GM21723 (cell line): ENCODE measurements at regions not wholly inside any gene's neighbourhood (a gene's known extent, or its start where the extent isn't known, plus 50 kb on each side); places are given as distances from the start of the nearest gene placed in this dataset.
A peak's percentile ranks its signal among the peaks of the same experiment; 100 is the strongest.
"Not testable (repeated sequence)": the region's sequence is repeated elsewhere in the genome, so short reads cannot be mapped to it uniquely, and the experiment has no call there.

ENCODE experiments used
- ATAC-seq: cut with Tn5 transposase; IDR thresholded peaks from one replicate; pipeline ENCODE4 v1.9.1; 2021; ENCODE audit warnings: mild to moderate bottlenecking, moderate library complexity; ENCODE audit not compliant: unreplicated experiment

DNA sequence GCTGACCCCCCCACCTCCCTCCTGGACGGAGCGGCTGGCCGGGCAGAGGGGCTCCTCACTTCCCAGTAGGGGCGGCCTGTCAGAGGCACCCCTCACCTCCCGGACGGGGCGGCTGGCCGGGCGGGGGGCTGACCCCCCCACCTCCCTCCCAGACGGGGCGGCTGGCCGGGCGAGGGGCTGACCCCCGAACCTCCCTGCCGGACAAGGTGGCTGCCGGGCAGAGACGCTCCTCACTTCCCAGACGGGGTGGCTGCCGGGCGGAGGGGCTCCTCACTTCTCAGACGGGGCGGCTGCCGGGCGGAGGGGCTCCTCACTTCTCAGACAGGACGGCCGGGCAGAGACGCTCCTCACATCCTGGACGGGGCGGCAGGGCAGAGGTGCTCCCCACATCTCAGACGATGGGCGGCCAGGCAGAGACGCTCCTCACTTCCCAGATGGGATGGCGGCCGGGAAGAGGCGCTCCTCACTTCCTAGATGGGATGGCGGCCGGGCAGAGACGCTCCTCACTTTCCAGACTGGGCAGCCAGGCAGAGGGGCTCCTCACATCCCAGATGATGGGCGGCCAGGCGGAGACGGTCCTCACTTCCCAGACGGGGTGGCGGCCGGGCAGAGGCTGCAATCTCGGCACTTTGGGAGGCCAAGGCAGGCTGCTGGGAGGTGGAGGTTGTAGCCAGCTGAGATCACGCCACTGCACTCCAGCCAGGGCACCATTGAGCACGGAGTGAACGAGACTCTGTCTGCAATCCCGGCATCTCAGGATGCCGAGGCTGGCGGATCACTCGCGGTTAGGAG is 66.2 kb upstream of the PAPPA2 start:
- ATAC-seq, result not testable (repeated sequence)

DNA sequence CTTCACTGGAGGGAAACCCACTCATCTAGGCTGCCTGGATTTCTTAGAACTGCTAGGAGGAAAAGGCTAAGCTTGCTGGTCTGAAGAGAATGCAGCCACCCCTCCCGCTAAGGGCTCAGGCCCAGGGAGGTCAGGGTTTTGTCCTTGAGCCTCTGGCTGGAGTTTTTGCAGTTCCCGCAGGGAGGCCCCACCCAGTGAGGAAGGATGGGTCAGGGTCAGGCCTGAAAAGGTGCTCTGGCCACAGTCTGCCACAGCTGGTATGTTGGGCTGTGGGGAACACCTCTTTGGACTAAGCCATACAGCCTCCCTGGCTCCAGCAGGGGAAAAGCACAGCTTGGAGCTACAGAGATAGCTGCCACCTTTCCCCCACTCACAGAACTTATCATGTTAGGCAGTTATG is 71.4 kb upstream of the PAPPA2 start:
- ATAC-seq, result no peak

DNA sequence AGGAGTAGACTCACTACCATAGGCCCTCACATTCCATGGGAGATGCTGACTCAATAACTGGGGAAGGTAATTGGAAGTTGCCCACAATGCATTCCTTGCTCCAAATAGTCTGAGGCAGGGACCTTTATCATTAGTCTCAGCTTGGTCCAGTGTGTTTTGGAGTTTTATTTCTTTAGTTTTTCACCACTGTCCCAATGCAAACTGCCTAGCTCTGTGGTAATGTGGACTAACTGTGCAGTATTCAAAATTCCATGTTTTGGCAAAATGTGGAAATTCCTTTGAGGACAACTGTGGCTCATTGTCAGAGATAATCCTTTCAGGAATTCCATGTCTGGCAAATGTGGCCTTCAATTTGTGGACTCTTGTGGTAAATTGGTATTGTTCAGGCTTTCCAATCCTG is 78.1 kb upstream of the PAPPA2 start:
- ATAC-seq, result no peak

DNA sequence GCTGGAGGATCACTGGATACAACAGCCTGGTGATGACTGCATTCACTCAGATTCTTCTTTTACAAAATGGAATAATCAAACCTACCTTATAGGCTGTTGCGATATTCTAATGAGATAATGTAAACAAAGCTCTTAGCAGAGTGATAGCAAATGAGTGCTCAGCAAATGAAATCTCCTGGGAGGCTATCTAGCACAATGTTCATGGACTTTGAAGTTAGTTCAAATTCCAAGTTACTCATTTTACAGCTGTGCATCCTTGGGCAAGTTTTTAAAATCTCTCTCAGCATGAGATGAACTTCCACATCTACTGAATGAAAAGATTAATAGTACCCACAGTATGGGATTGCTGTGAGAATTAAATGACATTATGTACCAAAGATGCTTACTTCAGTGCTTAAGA is 80.8 kb upstream of the PAPPA2 start:
- ATAC-seq, result no peak

DNA sequence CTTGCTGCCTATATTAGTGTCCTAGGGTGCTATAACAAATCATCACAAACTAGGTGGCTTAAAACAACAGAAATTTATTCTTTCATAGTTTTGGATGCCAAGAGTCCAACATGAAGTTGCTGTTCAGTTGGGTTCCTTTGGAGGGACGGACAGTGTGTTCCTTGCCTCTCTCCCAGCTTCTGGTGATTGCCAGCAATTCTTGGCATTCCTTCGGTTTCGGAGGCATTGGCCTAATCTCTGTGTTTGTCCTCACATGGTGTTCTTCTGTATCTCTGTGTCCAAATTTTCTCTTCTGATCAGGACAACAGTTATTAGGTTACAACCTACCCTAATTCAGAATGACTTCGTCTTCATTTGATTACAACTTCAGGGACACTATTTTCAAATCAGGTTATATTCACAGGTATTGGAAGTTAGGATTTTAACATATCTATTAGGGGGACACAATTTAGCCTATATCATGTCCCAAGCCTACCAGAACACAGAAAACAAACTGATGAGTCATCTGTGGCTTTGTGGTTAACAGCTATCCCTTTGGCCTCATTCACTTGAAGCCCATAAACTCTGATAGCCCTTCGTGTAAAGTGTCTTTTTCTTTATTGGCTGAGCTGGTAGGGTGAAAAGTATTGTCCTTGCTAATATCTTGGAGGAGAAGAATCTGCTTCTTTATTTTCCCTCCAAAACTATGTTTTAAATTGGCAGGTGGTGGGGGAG is 83.2 kb upstream of the PAPPA2 start:
- no peak for ATAC-seq

DNA sequence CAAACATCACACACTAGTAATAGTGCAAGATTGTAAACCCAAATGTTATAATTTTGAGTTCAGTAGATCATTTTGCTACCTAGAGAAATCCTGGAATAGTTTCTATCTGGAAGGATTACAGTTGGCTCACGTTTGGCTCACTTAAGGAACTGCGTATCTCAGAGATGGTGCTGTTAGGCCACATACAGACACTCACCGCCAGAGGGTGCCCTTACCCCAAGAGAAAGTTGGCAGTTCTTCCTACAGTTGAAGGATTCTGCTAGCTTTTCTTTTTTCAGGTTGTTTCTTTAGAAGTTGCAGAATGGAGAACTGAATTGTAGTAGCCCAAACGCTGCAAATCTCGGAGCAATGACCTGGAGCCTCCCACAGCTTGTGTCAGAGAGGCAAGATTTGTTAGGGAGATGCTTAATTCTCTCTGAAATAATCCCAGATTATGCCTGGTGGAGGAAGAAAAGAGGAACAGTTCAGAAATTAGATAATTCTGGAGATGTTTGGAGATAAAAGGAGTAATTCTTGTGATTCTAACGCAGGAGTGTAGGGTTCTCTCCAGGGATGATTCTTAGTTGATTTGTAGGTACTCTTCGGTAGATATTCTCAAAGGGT is 87.9 kb upstream of the PAPPA2 start:
- ATAC-seq, result peak; percentile 88

DNA sequence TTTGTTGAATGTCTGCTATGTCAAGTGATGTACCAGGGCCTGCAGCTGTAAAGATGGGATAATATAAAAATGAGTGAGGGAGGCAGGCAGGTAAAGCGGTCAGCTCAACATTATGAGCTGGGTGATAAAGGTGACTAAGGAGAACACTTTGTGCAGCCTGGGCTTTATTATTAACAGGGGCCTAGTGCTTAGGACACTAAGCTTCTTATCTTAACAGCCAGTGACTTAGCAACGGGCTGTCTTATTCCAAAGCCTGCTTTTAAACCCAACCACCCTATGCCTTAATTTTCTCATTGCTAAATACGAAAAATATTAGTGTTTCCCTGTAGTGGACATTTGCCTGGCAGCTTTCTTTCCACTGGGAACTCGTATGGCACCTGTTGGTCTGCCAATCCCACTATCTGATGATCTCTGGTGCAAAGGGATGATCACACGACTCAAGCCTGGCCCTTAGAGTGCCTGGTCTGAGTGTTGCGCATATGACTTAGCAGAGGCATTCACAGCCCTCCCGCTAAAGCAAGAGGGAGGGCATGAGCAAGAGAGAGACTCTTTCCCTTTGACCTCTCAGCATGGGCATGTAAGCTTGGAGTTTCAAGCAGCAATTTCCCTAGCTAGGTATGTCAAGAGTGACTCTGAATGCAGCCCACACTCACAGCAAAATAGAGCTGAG is 98.6 kb upstream of the PAPPA2 start:
- no peak for ATAC-seq

DNA sequence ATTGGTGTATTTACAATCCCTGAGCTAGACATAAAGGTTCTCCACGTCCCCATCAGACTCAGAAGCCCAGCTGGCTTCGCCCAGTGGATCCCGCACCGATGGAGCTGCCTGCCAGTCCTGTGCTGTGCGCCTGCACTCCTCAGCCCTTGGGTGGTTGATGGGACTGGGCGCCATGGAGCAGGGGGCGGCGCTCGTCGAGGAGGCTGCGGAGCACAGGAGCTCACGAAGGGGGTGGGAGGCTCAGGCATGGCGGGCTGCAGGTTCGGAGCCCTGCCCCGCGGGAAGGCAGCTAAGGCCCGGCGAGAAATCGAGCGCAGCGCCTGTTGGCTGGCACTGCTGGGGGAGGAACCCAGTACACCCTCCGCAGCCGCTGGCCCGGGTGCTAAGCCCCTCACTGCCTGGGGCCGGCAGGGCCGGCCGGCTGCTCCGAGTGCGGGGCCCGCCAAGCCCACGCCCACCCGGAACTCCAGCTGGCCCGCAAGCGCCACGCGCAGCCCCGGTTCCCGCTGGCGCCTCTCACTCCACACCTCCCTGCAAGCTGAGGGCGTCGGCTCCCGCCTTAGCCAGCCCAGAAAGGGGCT is 113.8 kb upstream of the PAPPA2 start:
- not testable (repeated sequence) for ATAC-seq

DNA sequence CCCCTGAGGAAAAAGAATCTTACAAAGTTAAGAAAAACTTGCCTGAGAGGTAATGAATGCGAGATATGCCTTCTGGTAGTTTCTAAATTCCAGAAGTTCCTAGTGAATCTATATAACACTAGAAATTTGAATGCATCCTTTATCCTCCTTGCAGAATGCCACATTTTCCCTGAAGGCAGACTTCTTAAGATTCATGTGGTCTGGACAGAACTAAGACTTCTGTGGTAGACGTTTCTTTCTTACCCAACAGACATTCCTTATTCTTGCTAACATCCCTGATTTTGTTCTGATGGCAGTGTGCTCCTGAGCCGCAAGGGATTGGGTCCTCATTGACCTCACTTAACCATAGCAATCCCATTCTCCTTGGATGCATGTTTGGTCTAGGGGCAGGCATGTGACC is 121.3 kb upstream of the PAPPA2 start:
- no peak for ATAC-seq

DNA sequence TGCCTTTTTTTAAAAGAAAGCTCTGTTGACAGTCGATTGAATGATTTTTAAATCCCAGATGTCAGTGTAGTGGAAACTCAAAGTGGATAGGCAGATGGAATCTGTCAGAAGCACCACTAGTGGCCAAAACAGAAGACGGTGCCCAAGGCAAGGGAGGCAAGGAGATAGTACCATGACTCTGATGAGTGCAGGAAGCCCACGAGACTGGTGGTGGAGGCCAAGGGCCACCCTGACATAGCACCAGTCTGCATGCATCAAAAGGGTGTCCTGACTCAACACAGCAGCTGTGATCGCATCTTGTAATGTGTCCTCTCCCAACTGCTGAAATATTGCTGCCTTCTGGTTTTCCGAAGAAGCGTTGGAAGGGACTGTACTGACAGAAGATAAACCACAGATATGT is 124.1 kb upstream of the PAPPA2 start:
- ATAC-seq, result no peak

DNA sequence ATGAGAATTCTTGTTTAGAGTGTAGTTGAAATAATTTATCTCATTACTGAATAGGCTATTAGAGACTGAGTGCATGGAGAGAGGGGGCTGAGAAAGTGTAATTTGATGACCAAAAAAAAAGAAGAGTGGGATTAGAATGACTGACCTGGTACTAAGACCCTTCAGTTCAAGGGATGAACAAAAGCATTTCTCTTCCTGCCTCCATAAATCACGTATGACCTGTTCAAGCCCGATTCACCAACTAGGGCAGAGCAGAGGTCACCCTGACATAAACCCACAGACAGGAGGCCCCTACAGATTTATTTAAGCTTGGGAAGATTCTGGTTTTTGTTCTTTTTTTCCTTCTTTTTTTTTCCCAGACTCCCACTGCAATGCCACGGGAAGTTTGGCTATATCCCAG is 123.7 kb upstream of the COP1 start:
- no peak for ATAC-seq

DNA sequence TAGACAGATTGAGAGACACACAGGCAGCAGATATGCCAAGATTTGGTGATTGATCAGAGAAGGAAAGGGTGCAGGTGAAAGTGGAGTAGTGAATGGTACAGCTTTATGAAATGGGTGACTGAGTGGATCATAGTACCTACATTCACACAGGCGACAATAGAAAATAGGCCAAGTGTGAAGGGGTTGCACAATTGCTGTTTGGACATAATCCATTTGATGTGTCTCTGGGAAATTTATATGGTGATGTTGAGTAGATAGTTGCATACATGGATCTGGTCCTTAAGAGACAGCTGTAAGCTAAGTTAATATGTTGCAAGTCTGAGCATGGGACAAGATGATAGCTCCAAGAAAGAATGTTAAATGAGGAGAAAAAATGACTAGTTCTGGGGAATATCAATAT is 118.6 kb upstream of the COP1 start:
- no peak for ATAC-seq

DNA sequence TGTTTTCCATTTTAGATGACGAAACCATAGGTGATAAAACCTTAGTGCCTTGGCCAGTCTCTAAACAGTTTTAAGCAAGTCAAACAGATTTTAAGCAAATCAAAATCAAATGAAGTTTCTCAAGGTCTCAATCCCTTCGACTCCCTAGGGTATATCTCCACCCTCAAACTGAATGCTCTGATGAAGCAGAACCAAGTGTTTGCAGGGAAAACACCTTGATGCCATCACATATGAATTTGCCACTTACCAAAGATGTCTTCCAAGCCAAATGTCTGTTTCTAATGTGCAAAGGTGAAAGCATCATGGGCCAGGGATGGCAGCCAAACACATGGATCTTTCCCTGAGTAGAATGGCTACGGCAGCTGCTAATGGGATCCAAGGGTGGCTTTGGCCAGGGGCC is 116.4 kb upstream of the COP1 start:
- no peak for ATAC-seq

DNA sequence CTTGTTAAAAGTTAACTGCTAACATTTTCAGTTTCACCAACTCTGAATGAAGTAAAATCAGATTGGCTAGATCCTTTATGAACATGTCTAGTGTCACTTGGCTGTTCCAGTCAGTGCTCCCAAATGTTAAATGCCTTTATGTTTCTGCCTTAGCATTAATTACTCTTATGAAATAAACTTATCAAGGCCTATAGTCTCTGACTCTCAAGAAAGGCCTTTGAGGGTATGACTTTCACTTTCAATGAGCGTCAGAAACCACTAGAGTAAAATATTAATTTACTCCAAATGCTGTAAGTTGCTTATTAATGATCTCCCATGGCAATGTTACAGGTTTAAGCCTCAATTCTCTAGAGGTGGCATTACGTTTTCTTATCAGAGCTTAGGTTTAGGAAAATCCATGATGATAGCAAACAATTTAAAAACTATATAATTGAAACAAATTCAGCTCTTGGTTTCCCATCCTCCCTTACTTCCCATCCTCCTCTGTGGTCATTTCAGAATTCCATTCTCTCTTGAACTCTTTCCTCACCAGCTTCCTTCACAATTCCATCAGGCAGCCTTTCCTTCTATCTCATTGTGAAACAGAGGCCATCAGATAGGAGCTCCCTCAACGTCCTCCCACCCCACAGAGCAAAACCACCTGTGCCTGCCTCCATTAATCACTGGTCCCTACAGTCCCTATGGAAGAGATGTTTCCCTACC is 108.6 kb upstream of the COP1 start:
- no peak for ATAC-seq

DNA sequence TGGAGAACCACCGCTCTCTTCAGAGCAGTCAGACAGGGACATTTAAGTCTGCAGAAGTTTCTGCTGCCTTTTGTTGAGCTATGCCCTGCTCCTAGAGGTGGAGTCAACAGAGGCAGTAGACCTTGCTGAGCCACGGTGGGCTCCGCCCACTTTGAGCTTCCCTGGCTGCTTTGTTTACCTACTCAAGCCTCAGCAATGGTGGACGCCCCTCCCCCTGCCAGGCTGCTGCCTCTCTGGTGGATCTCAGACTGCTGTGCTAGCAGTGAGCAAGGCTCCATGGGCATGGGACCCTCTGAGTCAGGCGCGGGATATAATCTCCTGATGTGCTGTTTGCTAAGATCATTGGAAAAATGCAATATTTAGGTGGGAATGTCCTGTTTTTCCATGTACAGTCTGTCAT is 89.5 kb upstream of the COP1 start:
- ATAC-seq, result not testable (repeated sequence)

DNA sequence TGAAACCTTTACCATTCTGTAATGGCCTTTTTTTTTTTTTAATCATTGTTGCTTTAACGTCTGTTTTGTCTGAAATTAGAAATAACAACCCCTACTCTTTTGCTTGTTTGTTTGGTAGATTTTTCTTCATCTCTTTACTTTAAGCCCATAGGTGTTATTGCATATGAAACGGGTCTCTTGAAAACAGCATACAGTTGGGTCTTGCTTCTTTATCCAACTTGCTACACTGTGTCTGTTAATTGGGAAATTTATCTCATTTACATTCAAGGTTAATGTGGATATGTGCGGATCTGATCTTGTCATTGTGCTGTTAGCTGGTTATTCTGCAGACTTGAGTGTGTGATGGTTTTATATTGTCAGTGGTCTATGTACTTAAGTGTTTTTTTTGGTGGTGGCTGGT is 78.9 kb upstream of the COP1 start:
- ATAC-seq, result no peak

DNA sequence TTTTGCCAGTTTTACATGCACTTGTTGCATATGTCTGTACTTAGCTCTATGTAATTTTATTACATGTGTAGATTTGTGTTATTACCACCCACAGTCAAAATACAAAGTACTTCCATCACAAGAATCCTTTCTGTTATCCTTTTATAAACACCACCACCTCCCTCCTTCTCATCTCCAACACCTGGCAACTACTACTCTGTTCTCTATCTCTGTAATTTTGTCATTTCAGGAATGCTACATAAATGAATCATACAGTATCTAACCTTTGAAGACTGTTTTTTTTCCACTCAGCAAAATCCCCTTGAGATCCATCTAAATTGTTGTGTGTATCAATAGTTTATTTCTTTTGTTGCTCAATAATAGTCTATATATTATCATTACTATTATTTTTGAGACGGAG is 64.5 kb upstream of the COP1 start:
- no peak for ATAC-seq
